A549 (cell line): ENCODE measurements at regions not wholly inside any gene's neighbourhood (a gene's known extent, or its start where the extent isn't known, plus 50 kb on each side); places are given as distances from the start of the nearest gene placed in this dataset.

ENCODE experiments used
- ATAC-seq, 2 experiments: fragments of 200-7000 bp in 1 of 2; fragments of >200 bp in 1 of 2; cut with Nextera tagmentation in 1 of 2; cut with Tn5 transposase in 1 of 2; 3 replicates each; pipeline versions ENCODE4 v1.8.0 to v1.9.1; 2018 to 2020; ENCODE audit warnings: mild to moderate bottlenecking in 1 of 2, moderate library complexity in 1 of 2
- CTCF ChIA-PET: fragments of 300-600 bp; sonication (Branson Sonifier 250); formaldehyde crosslinking; extraction: SDS; loops from one replicate; lab custom pipeline; 2021; ENCODE audit warnings: antibody characterized with exemption, inconsistent platforms; lab: Yijun Ruan, JAX
- POLR2A ChIA-PET: fragments of 350-600 bp; formaldehyde crosslinking; extraction: SDS; loops from one replicate; lab custom pipeline; 2021; ENCODE audit warnings: antibody characterized with exemption, inconsistent platforms; lab: Yijun Ruan, JAX
- DNase-seq, 2 experiments: peaks; one replicate each; pipeline versions ENCODE4 v3.0.0 to v3.0.0-alpha.2; 2011 to 2016; ENCODE audit warnings: low read depth in 1 of 2, low spot score in 1 of 2
- FAIRE-seq: peaks from 2 replicates; lab custom pipeline; 2011; peaks lifted over from hg19 to GRCh38; lab: Jason Lieb, UNC
- H3K27ac ChIP-seq, 2 experiments: fragments of >200 bp; sonication (Bioruptor Twin); formaldehyde crosslinking; 3 replicates each; pipeline ENCODE4 v1.5.1; 2016 to 2017
- H3K4me1 ChIP-seq: fragments of >200 bp; sonication (Bioruptor Twin); formaldehyde crosslinking; 3 replicates; pipeline ENCODE4 v1.6.1; 2016
- H3K4me2 ChIP-seq: fragments of >200 bp; sonication (Bioruptor Twin); formaldehyde crosslinking; 3 replicates; pipeline ENCODE4 v1.6.1; 2016
- H3K4me3 ChIP-seq: fragments of >200 bp; sonication (Bioruptor Twin); formaldehyde crosslinking; 3 replicates; pipeline ENCODE4 v1.5.1; 2016
- H3K9me3 ChIP-seq: fragments of >200 bp; sonication (Bioruptor Twin); formaldehyde crosslinking; 3 replicates; pipeline ENCODE4 v1.6.1; 2016
- ATOH8 ChIP-seq: fragments of 250-450 bp; sonication (Bioruptor Pico); IDR thresholded peaks from 2 replicates; pipeline ENCODE4 v1.5.0; 2020; ENCODE audit warnings: low read depth, mild to moderate bottlenecking, moderate library complexity
- BCL3 ChIP-seq: fragments of >200 bp; sonication (Bioruptor Twin); formaldehyde crosslinking; IDR thresholded peaks from 3 replicates; pipeline ENCODE4 v1.6.1; 2016
- BHLHE40 ChIP-seq: IDR thresholded peaks from 2 replicates; pipeline ENCODE4 v1.6.1; 2012; ENCODE audit warnings: low read depth, low read length, inconsistent platforms
- CBX2 ChIP-seq: fragments of 200-600 bp; sonication (generic); IDR thresholded peaks from 2 replicates; pipeline ENCODE4 v1.6.1; 2016; ENCODE audit warnings: low read depth, mild to moderate bottlenecking, borderline replicate concordance
- CHD2 ChIP-seq: fragments of 150-350 bp; IDR thresholded peaks from 2 replicates; pipeline ENCODE4 v1.6.1; 2014; ENCODE audit warnings: low read length; ENCODE audit not compliant: partially characterized antibody
- E2F6 ChIP-seq: IDR thresholded peaks from 2 replicates; pipeline ENCODE4 v1.6.1; 2012; ENCODE audit warnings: low read depth, borderline replicate concordance
- EHMT2 ChIP-seq: fragments of 200-600 bp; sonication (generic); IDR thresholded peaks from 2 replicates; pipeline ENCODE4 v1.6.1; 2016; ENCODE audit warnings: antibody characterized with exemption, low read depth, mild to moderate bottlenecking, moderate library complexity
- EP300 ChIP-seq, 2 experiments: fragments of >200 bp; sonication (Bioruptor Twin); formaldehyde crosslinking; IDR thresholded peaks; 2 replicates in 1 of 2; 3 replicates in 1 of 2; pipeline ENCODE4 v1.6.1; 2016 to 2017
- FOSB ChIP-seq: fragments of 250-450 bp; sonication (Bioruptor Pico); IDR thresholded peaks from 2 replicates; pipeline ENCODE4 v1.5.0; 2020; ENCODE audit warnings: mild to moderate bottlenecking, moderate library complexity
- FOSL2 ChIP-seq, 2 experiments: fragments of 450-650 bp in 1 of 2; fragments of >200 bp in 1 of 2; sonication (Bioruptor Twin) in 1 of 2; formaldehyde crosslinking; IDR thresholded peaks; 2 replicates each; pipeline versions ENCODE4 v1.5.0 to v1.6.1; 2016 to 2020; ENCODE audit warnings: mild to moderate bottlenecking in 1 of 2, moderate library complexity in 1 of 2
- GATA3 ChIP-seq: IDR thresholded peaks from 2 replicates; pipeline ENCODE4 v1.6.1; 2012; ENCODE audit warnings: borderline replicate concordance
- HOXB5 ChIP-seq: fragments of 250-450 bp; sonication (Bioruptor Pico); IDR thresholded peaks from 2 replicates; pipeline ENCODE4 v1.5.0; 2020; ENCODE audit warnings: mild to moderate bottlenecking, moderate library complexity
- JUN ChIP-seq, 2 experiments: fragments of >200 bp; sonication (Bioruptor Twin); formaldehyde crosslinking; IDR thresholded peaks; 2 replicates in 1 of 2; 3 replicates in 1 of 2; pipeline ENCODE4 v1.6.1; 2016 to 2017
- JUNB ChIP-seq: fragments of >200 bp; sonication (Bioruptor Twin); formaldehyde crosslinking; IDR thresholded peaks from 2 replicates; pipeline ENCODE4 v1.6.1; 2016
- KDM1A ChIP-seq: fragments of 200-600 bp; sonication (generic); IDR thresholded peaks from 2 replicates; pipeline ENCODE4 v1.6.1; 2016; ENCODE audit warnings: low read depth, mild to moderate bottlenecking
- MAX ChIP-seq: IDR thresholded peaks from 2 replicates; pipeline ENCODE4 v1.6.1; 2012
- MYC ChIP-seq: IDR thresholded peaks from 2 replicates; pipeline ENCODE4 v1.6.1; 2012; ENCODE audit warnings: mild to moderate bottlenecking, inconsistent platforms, low read length, improper control_type of control experiment, borderline replicate concordance
- POLR2A ChIP-seq: IDR thresholded peaks from 2 replicates; pipeline ENCODE4 v1.6.1; 2012; ENCODE audit warnings: mild to moderate bottlenecking, low read length
- RAD21 ChIP-seq, 2 experiments: fragments of >200 bp in 1 of 2; sonication (Bioruptor Twin) in 1 of 2; formaldehyde crosslinking in 1 of 2; IDR thresholded peaks in 1 of 2; conservative IDR thresholded peaks in 1 of 2; 2 replicates in 1 of 2; 3 replicates in 1 of 2; pipeline ENCODE4 v1.6.1; 2012 to 2018; ENCODE audit warnings: inconsistent platforms in 1 of 2
- REST ChIP-seq: fragments of 200-600 bp; sonication (generic); IDR thresholded peaks from 2 replicates; pipeline ENCODE4 v1.6.1; 2016; ENCODE audit warnings: antibody characterized with exemption, mild to moderate bottlenecking, moderate library complexity
- SMC3 ChIP-seq: fragments of >200 bp; sonication (Bioruptor Twin); formaldehyde crosslinking; IDR thresholded peaks from 3 replicates; pipeline ENCODE4 v1.6.1; 2018; ENCODE audit warnings: inconsistent platforms
- USF2 ChIP-seq: fragments of 450-650 bp; IDR thresholded peaks from 2 replicates; pipeline ENCODE4 v1.6.1; 2014; ENCODE audit warnings: antibody characterized with exemption
- ZC3H11A ChIP-seq: fragments of 450-650 bp; IDR thresholded peaks from 2 replicates; pipeline ENCODE4 v1.6.1; 2014; ENCODE audit warnings: antibody characterized with exemption, mild to moderate bottlenecking
- WGBS: methylation state at CpG from one replicate; pipeline ENCODE4 v1.1.6; 2017; ENCODE audit errors: missing lambda C conversion rate; 5-methylcytosine and 5-hydroxymethylcytosine counted together

GRCh38 chr3:98967758-98968157, 66.3 kb upstream of the DCBLD2 start:
- no peak for ATAC-seq
- Histone ChIP-seq H3K4me1 (peaks cover 81% of the 10 kb centered on the region), H3K4me2 (peak overlapping the region; percentile 78), H3K4me3 (peak overlapping the region; percentile 55), H3K9me3 (no peaks in the 10 kb centered on the region; the same call in 2 of the 3 replicates), H3K27ac (peak overlapping the region; percentile 96 to 97)
- DNase-seq = no peak
- peak; percentile 93 for FAIRE-seq
- ChIA-PET POLR2A (interaction anchor here (0.8 to 4.9 kb wide), 8 partner anchors 13 to 81 kb away, joined by 3 to 91 read pairs (median 8); partner anchors contain the start of gene DCBLD2), CTCF (interaction anchor here (1.1 to 1.4 kb wide), 3 partner anchors 15 to 365 kb away, joined by 3 read pairs; no protein-coding TSS in a partner anchor)
- TF ChIP-seq FOSB (CRISPR knock-in tag) (0 out of 2 replicates have a peak, but pooled peaks have one; percentile 66), EHMT2 (no peak), EP300 (IDR thresholded peaks at IDR 0.05) (no peak), HOXB5 (CRISPR knock-in tag) (no peak), USF2 (peak; percentile 66), MYC (no peak), JUNB (no peak), KDM1A (no peak)
- TF ChIP-seq, all 56 proteins: peak for 2

GRCh38 chr3:98966862-98967546, 65.5 kb upstream of the DCBLD2 start:
- Histone ChIP-seq H3K4me2 (peak overlapping the region; percentile 78), H3K4me1 (peaks cover 82% of the 10 kb centered on the region), H3K9me3 (no peaks in the 10 kb centered on the region), H3K27ac (peak overlapping the region; percentile 96 to 97)
- CTCF ChIA-PET = interaction anchor here (1.0 to 1.4 kb wide), 3 partner anchors 12 to 83 kb away, joined by 3 read pairs; no protein-coding TSS in a partner anchor
- ATAC-seq (peak; percentile 78 to 83), DNase-seq (peak; percentile 78 to 93), FAIRE-seq (peak; percentile 98)
- 5% methylated on average over 4 of the region's 4 CpGs for WGBS
- TF ChIP-seq FOSL2 (IDR thresholded peaks at IDR 0.05) = no peak
- peak; percentile 43; the same call in 1 of the 2 replicates for TF ChIP-seq FOSL2 (CRISPR knock-in tag; IDR thresholded peaks at IDR 0.05)
- peak; percentile 86 for TF ChIP-seq BCL3
- no peak for TF ChIP-seq CHD2
- TF ChIP-seq REST = no peak
- TF ChIP-seq CBX2 = no peak
- TF ChIP-seq E2F6 = peak; percentile 67; the same call in 1 of the 2 replicates
- TF ChIP-seq MYC = no peak
- TF ChIP-seq SMC3 = peak; percentile 27; the same call in 1 of the 3 replicates
- TF ChIP-seq ZC3H11A = no peak
- peak; percentile 61 for TF ChIP-seq POLR2A
- TF ChIP-seq BHLHE40 = no peak
- TF ChIP-seq JUNB = peak; percentile 45; the same call in 1 of the 2 replicates
- TF ChIP-seq RAD21 (conservative IDR thresholded peaks at IDR 0.05 in 1 of 2, IDR thresholded peaks at IDR 0.05 in 1 of 2) = peak; percentile 21 to 36; a peak in 2 of 5 replicates
- 0 out of 2 replicates have a peak, but pooled peaks have one; percentile 4 for TF ChIP-seq ATOH8 (CRISPR knock-in tag)
- TF ChIP-seq FOSB (CRISPR knock-in tag) = peak; percentile 52; the same call in 1 of the 2 replicates
- peak; percentile 86 for TF ChIP-seq MAX
- TF ChIP-seq JUN (IDR thresholded peaks at IDR 0.05) = peak; percentile 92 to 95
- TF ChIP-seq GATA3 = no peak
- TF ChIP-seq, all 56 proteins: peak for 11
- H3K4me3 ChIP-seq = peak overlapping the region; percentile 55
- POLR2A ChIA-PET = interaction anchor here (0.6 to 4.9 kb wide), 16 partner anchors 12 to 81 kb away, joined by 3 to 91 read pairs (median 6); partner anchors contain the start of gene DCBLD2
